GM21447 (cell line): ENCODE measurements at regions not wholly inside any gene's neighbourhood (a gene's known extent, or its start where the extent isn't known, plus 50 kb on each side); places are given as distances from the start of the nearest gene placed in this dataset.
"Not testable (repeated sequence)": the region's sequence is repeated elsewhere in the genome, so short reads cannot be mapped to it uniquely, and the experiment has no call there.

Source experiments
- ATAC-seq: cut with Tn5 transposase; IDR thresholded peaks from one replicate; pipeline ENCODE4 v1.9.1; 2021; ENCODE audit not compliant: unreplicated experiment

DNA sequence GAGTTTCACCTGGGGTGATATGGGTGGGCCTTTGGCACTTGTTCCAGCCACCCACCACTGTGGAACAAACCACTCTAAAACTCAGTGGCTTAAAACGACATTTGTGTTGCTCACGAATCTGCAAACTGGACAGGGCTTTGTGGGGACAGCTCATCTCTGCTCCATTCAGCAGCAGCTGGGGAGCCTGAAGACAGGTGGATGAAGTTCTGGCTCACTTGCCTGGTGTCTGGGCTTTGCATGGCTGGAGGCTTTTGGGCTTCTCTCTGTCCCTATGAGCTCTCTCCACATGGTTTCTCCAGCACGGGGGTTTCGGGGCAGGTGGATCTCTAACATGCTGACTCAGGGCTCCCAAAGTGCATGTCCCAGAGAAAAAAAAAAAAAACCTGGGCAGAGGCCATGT, 93.0 kb upstream of the GLI2 start:
- ATAC-seq: no peak

- ATAC-seq: no peak
Observed at GRCh38 chr2:120646994-120647393, 88.7 kb upstream of the GLI2 start.

- no peak for ATAC-seq
Observed at GRCh38 chr2:120647487-120647886, 88.2 kb upstream of the GLI2 start.

- ATAC-seq: not testable (repeated sequence)
Observed at GRCh38 chr2:120649381-120649780, 86.3 kb upstream of the GLI2 start.

DNA sequence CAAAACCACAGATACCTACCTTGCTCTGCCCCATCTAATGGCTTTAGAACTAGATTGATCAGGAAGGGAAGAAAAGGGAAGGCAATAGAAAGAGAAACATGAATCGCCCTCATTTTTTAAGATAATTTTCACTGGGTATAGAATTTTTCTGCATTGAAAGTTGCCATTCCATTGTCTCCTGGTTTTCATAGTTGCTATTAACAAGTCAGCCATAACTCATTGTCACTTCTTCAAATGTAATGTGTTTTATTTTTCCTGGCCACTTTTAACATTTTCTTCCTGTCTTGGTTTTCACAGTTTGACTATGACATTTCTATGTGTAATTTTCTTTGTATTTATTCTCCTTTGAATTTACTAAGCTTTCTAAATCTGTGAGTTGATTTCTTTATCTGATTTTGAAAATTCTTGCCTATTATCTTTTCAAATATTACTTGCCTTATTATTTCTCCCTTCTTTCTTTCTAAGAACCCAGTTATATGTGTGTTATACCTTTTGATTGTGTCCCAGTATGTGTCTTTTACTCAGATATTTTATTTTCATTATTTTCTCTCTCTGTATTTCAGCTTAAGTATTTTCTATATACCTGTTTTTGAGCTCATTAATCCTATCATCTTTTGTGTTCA, 85.5 kb upstream of the GLI2 start:
- ATAC-seq: no peak

DNA sequence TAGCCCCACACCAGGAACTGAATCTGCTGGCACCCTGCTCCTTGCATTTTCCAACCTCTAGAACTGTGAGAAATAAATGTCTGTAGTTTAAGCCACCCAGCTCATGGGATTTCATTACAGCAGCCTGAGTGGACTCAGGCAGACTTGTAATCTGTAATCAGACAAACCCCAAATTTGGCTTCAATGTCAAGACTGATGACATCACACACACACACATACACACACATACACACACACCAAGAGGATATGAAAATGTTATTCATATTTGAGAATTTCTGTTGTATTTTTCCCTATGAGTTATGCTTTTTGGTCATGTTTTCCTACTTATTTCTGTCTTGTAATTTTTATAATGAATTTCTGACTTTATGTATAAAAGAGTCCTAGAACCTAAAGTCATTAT, 83.8 kb upstream of the GLI2 start:
- no peak for ATAC-seq

- no peak for ATAC-seq
Observed at GRCh38 chr2:120653046-120653445, 82.6 kb upstream of the GLI2 start.

DNA sequence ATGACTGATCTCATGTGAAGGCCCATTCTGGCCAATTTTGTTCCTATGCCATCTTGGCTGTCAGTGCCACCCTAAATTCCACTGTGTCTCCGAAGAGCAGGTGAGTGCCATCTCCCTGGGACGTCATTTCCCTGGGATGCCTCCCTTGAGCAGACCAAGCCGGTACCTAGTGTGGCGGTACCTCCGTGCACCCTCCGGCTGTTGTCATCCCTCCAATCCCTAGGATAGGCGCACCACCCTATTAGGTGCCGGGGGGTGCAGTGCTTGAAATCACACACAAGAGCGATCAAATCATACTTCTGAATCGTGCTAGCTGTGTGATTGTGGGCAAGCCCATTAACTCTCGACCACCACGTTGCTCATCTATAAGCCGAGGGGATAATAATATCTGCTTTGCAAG, 81.8 kb upstream of the GLI2 start:
- no peak for ATAC-seq

- no peak for ATAC-seq
Observed at GRCh38 chr2:120654381-120655134, 81.1 kb upstream of the GLI2 start.

GRCh38 chr2:120656273-120656950, 79.3 kb upstream of the GLI2 start:
- ATAC-seq: no peak

DNA sequence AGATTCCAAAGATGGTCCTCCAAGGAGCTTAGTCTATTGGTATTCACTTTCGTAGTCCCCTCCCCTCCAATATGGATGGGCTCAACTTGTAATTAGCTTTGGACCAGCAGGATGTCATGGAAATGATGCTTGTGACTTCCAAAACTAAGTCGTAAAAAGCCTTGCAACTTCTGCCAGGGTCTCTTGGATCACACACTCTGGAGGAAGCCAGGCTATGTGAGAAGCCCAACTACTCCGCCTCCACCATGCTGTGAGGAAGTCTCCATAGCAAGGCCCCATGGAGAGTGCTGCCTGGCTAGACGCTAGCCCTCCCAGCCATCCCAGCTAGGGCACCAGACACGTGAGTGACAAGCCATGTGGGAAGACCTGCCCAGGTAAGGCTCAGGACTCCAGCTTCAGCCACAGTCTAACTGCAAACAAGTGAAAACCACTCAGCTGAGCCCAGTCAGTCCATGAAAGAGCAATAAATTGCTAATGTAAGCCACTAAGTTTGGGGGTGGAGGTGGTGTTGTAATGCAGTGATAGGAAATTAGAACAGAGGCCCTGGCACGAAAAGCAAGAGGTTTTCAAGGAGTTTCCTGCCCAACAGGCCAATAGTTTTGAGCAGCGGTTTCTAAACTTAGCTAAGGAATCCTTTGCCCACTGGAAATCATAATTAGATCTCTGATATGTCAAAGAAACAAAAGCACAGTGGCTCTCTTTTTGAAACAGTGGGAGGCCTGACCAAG, 77.5 kb upstream of the GLI2 start:
- no peak for ATAC-seq

DNA sequence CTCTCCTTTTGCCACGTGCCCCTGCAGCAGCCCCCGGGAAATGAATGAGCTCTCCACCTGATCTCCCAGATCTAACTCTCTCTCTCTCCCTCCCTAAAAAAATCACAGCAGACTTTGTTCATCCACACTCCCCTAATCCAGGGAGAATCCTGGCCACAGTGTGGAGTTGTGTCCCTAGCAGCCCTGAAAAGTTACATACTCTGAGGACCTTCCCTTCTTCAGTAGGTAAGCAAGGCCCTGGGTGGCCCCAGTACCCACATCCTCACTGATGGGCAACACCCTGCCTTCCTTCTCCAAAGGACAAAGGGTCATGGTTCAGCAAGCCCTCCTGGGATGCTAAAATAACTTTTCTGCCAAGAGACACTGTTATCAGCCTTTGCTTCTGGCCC, 76.9 kb upstream of the GLI2 start:
- no peak for ATAC-seq

GRCh38 chr2:120659275-120659977, 76.2 kb upstream of the GLI2 start:
- ATAC-seq: no peak

DNA sequence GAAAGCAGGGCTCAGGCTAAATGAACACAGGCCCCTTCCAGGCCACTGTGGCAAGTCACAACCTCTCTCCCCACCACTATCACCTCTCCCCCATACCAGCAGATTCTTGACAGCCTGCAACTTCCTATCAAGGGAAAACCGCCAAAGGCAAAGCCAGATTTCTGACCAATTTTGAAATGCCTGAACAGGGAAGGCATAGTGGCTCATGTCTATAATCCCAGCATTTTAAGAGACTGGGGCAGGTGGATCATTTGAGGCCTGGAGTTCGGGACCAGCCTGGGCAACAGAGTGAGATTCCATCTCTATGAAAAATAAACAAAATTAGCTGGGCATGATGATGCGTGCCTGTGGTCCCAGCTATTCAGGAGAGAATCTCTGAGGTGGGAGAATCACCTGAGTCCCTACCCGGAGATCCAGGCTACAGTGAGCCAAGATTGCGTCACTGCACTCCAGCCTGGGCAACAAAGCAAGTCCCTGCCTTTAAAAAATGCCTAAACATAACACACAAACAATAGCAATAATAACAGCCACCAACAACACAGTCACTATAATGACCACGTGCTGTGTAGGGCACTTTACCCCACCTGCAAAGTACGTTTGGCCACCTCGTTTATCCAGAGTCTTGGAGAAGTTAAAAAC, 75.5 kb upstream of the GLI2 start:
- no peak for ATAC-seq

GRCh38 chr2:120660771-120661459, 74.8 kb upstream of the GLI2 start:
- no peak for ATAC-seq

GRCh38 chr2:120661551-120661950, 74.1 kb upstream of the GLI2 start:
- ATAC-seq: no peak

DNA sequence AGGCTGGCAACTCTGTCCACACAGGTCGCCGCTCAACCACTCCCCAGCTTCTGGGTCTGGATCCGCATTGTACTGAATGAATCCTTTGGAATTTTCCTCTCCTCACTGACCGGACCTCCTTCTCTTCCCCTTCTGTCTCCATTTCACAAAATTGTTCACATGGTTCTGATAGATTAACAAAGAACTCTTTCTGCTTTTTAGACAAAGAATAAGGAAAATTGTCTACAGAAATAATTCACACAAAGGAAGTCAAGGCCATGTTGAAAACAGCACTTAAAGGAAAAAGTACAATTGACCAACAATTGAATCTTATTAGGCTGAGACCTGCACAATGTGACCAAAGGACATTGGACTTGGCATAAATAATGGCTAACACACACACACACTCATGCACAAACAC, 73.6 kb upstream of the GLI2 start:
- no peak for ATAC-seq

DNA sequence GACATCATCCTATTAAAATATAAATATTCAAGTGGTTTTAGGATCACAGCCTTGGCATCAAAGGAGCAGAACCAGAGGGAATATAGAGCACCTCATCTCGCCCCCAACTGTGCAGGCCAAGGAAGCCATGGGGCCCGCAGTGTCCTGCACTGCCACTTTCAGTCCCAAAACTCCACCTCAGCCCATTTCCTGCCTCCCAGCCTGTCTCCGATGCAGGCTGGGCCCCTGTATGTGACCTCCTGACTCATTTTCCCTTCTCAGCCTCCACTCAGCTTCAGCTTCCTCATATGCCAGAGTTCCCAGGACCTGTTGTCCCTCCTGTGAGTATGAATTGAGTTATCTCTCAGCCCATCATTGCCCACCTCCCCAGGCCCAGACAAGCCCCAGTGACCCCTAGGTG, 72.9 kb upstream of the GLI2 start:
- ATAC-seq: no peak

- ATAC-seq: no peak
Observed at GRCh38 chr2:120666433-120666832, 69.2 kb upstream of the GLI2 start.

DNA sequence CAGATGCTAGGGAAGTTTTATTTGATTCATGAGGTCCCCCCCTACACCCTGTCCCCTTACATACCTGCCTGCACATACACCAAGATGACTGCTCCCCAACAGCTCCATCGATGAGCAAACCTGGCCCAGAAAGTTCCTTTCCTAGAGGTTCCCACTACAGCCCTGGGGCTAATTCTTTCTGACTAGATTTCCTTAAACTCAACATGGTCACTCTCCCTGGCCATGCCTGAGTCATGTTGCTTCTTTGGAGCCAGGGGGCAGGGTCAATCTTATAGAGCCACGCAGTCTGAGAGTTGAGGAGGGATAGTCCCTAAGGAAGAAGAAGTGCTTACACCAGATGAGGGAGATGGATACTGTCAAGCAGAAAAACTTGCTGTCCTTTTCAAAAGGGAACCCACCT, 67.7 kb upstream of the GLI2 start:
- ATAC-seq: no peak
